HG02678 (cell line): ENCODE measurements at regions not wholly inside any gene's neighbourhood (a gene's known extent, or its start where the extent isn't known, plus 50 kb on each side); places are given as distances from the start of the nearest gene placed in this dataset.

Experiments
- ATAC-seq: cut with Tn5 transposase; IDR thresholded peaks from one replicate; pipeline ENCODE4 v1.9.1; 2021; ENCODE audit warnings: mild to moderate bottlenecking, moderate library complexity; ENCODE audit not compliant: unreplicated experiment

GRCh38 chr9:84123648-84124406 lies 143.2 kb downstream of the RMI1 start:
- peak; percentile 97 for ATAC-seq

DNA sequence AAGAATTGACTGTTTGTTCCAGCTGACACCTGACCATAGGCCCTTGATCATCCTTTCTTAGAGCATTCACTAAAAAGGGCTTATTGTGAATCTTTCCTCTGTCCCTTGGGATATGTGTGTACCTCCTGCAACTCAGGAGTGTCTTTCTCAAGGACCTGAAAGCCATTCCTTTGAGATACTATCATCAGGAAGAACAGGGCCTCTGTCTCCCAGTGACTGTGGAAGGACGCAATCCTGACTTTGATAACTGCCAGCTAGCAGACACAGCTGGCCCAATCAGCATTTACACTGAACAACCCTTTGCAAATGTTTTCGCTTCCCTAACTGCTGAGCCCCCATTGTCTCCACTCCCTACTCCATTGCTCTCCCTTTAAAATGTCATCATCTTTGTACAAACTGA lies 144.4 kb downstream of the RMI1 start:
- no peak for ATAC-seq

GRCh38 chr9:84129529-84129928 lies 148.9 kb downstream of the RMI1 start:
- ATAC-seq = no peak

DNA sequence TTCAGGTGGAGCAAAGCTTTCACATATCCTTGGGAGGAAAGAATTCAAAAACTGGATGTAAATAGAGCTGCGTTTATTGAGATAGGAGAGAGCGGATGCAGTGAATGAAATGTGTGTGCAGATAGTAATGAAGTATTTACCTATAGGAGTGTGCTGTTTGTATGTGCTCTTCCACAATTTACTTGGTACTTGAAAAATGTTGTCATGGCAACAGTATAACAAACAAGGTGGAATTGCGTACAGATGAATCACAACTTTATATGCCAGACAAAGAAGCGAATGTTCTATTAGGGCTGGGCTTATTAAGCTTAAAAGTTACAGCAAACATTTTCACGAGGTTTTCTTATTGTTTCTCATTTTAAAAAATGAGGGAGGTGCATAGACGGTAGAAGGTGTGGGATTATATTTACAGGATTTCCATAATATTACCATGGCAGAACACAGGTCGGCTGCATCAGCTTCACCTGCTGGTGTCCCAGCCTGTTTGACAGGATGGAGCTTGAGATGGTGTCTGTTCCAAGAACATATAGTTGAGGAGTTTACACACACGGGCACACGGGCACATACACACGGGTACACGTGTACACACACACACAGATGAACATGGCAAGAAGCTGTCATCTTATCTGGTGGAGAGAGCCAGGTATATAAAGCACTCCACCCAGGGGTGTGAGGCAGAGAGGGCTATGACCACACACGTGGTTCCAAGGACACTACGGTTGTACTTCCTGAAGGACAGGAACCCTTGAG lies 155.7 kb downstream of the RMI1 start:
- no peak for ATAC-seq

GRCh38 chr9:84137968-84138367 lies 157.4 kb downstream of the RMI1 start:
- no peak for ATAC-seq

GRCh38 chr9:84138541-84138940 lies 157.9 kb downstream of the RMI1 start:
- no peak for ATAC-seq

DNA sequence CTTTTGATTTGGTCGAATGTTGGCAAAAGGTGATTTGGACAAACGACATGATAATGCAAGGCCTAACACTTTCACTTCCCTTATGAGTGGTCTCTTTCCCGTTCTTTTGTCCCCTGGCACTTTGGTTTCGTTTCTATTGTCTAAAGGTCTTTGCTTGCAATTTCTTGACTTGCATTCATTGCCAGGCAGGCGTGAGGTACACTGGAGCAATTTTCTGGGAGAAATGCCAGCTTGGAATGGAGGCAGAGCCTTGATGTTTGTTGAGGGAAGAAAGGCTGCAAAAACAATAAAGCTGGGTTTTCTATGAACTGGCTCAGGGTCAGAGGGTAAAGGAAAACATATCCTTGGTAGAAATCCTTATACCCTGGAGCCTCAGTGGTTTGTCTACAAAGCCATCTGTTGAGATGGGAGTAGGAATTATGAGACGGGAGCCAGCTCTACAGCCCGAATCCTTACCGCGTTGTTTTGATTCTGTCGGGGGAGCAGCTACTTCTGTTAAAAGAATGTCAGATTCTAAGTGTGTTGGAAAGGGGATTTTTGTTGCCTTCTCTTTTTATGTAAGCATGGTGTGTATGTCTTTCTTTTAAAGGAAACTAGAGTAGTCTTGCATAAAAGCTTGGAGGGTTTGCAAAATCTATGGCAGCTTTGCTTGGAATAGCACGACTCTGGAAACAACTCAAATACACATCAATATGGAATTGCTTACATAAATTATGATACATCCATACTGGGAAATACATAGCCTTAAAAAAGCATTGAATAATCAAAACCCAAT lies 158.9 kb downstream of the RMI1 start:
- ATAC-seq = no peak

GRCh38 chr9:84140535-84141101 lies 160.0 kb downstream of the RMI1 start:
- no peak for ATAC-seq

DNA sequence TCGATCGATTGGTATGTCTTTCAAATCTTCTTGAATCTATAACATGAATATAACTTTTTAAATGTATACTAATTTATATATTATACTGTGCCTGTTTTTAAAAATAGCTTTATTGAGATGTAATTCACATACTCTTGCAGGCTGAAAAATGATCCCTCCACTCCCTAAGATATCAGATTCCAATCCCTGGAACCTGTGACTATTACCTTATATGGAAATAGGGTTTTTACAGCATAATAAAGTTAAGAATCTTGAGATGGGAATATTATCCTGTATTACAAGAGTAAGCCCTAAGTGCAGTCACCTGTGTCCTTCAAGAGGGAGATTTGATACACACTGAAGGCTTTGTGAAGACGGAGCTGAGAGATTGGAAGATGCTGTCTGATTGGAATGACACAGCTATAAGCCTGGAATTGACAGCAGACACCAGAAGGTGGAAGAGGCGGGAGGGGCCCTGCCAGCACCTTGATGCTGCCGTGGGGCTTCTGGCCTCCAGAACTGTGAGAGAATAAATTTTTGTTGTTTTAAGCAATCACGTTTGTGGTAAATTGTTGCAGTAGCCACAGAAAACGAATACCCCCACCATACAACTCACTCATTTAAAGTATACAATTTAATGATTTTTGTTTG lies 161.3 kb downstream of the RMI1 start:
- no peak for ATAC-seq

DNA sequence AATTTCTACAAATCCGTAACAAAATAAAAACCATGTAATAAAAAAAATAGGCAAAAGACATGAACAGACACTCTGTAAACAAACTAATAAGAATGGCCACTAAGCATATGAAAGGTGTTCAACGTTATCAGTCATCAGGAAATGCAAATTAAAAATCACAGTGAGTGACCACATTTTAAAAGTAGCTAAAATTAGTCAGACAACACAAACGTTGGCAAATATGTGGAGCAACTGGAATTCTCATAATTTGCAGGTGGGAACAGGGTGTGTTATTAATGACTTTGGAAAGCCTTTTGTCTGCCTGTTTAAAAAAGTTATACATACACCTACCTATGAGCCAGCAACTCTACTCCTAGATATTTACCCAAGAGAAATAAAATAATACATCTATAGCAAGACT lies 164.4 kb downstream of the RMI1 start:
- ATAC-seq = no peak

DNA sequence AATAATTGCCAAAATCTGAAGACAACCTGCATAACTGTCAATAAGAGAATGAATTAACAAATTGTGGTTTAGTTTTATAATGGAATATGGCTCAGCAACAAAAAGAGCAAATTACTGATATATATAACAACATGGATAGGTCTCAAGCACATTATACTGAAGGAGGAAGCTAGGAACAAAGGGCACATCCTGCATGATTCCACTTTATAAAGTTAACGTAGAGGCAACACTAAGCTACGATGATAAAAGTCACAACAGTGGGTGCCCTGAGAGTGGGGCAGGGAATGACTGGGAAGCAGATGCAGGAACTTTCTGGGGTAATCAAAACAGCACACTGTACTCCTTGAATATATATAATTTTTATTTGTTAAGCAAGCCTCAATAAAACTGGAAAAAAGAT lies 165.2 kb downstream of the RMI1 start:
- ATAC-seq = no peak

- ATAC-seq = no peak
Observed at GRCh38 chr9:84146893-84147710, 166.5 kb downstream of the RMI1 start.

- ATAC-seq = no peak
Observed at GRCh38 chr9:84151236-84151635, 170.6 kb downstream of the RMI1 start.

GRCh38 chr9:84151640-84152039 lies 171.0 kb downstream of the RMI1 start:
- ATAC-seq = no peak

DNA sequence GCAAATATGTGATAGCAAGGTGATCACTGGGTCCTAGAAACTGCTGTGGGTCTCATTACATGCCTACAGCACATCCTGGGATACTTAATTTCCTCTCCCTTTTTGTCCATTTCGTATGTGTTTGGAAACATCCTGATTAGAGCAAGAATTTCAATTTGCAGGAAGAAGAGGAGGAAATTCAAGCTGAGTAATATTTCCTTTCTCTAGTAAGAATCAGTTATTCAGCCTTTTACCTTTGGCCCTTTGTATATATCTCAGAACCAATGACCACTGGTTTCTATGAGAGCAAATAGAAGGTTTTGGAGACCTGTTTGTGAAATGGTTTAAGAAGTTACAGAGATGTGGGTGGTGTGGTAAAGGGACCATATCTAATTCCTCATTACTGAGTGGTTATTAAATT lies 171.6 kb downstream of the RMI1 start:
- ATAC-seq = no peak

- no peak for ATAC-seq
Observed at GRCh38 chr9:84153885-84154284, 173.3 kb downstream of the RMI1 start.

DNA sequence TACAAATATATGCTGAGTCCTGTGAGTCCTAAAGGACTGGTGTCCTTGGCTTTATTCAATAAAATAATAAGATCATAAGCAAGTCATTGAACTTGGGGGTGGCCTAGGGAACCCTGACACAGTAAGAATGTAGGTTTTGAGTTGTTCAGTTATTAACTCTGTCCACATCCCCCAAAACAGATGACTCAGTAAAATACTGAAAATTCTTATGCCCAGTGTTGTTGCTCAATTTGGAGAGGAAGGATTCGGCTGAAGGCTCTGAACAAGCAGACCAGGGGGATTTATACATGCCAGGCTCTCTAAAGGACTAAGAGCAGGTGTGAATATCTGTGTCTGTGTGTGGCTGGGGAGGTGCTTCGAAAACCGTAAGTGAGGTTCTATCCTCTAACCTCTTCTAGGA lies 173.7 kb downstream of the RMI1 start:
- ATAC-seq = no peak

GRCh38 chr9:84163052-84163650 lies 177.4 kb downstream of the SLC28A3 start:
- no peak for ATAC-seq

DNA sequence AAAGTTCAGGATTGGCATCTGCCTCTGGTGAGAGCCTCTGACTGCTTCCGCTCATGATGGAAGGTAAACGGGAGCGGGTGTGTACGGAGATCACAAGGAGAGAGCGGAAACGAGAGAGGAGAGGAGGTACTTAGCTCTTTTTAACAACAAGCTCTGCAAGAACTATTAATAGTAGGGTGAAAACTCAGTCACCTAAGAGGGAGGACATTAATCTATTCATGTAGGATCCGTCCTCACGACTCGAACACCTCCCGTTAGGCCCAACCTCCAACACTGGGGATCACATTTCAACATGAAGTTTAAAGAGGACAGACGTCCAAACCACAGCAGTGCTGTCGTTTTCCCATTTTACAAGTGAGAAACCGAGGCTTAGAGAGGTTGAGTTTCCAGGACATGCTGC lies 173.7 kb downstream of the SLC28A3 start:
- no peak for ATAC-seq

DNA sequence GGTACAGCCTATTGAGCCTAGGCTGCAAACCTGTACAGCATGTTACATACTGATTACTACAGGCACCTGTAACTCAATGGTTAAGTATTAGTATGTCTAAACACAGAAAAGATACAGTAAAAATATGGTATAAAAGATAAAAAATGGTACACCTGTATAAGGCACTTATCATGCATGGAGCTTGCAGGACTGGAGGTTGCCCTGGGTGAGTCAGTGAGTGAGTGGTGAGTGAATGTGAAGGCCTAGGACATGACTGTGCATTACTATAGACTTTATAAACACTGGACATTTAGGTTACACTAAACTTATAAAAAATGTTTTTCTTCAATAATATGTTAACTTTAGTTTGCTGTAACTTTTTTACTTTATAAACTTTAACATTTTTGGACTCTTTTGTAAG lies 171.3 kb downstream of the SLC28A3 start:
- no peak for ATAC-seq
